Ishikawa (cell line): ENCODE measurements at regions not wholly inside any gene's neighbourhood (a gene's known extent, or its start where the extent isn't known, plus 50 kb on each side); places are given as distances from the start of the nearest gene placed in this dataset.

ENCODE experiments used
- CEBPB ChIP-seq: IDR thresholded peaks from 2 replicates; pipeline ENCODE4 v1.6.1; 2012
- CREB1 ChIP-seq: IDR thresholded peaks from 2 replicates; pipeline ENCODE4 v1.6.1; 2012; ENCODE audit warnings: low read depth
- EGR1 ChIP-seq: IDR thresholded peaks from 2 replicates; pipeline ENCODE4 v1.6.1; 2012
- EP300 ChIP-seq: IDR thresholded peaks from 2 replicates; pipeline ENCODE4 v1.6.1; 2012; ENCODE audit warnings: borderline replicate concordance
- FOXM1 ChIP-seq: IDR thresholded peaks from 2 replicates; pipeline ENCODE4 v1.6.1; 2012; ENCODE audit warnings: low read depth, borderline replicate concordance
- NFIC ChIP-seq: IDR thresholded peaks from 2 replicates; pipeline ENCODE4 v1.6.1; 2012
- RAD21 ChIP-seq: IDR thresholded peaks from 2 replicates; pipeline ENCODE4 v1.6.1; 2012; ENCODE audit warnings: low read depth
- TAF1 ChIP-seq: IDR thresholded peaks from 2 replicates; pipeline ENCODE4 v1.6.1; 2012; ENCODE audit warnings: low read depth, mild to moderate bottlenecking
- TCF12 ChIP-seq: IDR thresholded peaks from 2 replicates; pipeline ENCODE4 v1.6.1; 2012; ENCODE audit warnings: low read depth
- TEAD4 ChIP-seq: IDR thresholded peaks from 2 replicates; pipeline ENCODE4 v1.6.1; 2012
- USF1 ChIP-seq: IDR thresholded peaks from 2 replicates; pipeline ENCODE4 v1.6.1; 2012
- YY1 ChIP-seq: IDR thresholded peaks from 2 replicates; pipeline ENCODE4 v1.6.1; 2012; ENCODE audit warnings: low read depth
- ZBTB7A ChIP-seq: IDR thresholded peaks from 2 replicates; pipeline ENCODE4 v1.6.1; 2012; ENCODE audit warnings: low read depth
- TF ChIP-seq, protein P1 (sequence below): IDR thresholded peaks from 2 replicates; pipeline ENCODE4 v1.6.1; 2012; ENCODE audit warnings: low read depth, mild to moderate bottlenecking
- TF ChIP-seq, protein P2 (sequence below): IDR thresholded peaks from 2 replicates; pipeline ENCODE4 v1.6.1; 2012

GRCh38 chr3:124557433-124558232, 172.6 kb upstream of the UMPS start:
- TF ChIP-seq ZBTB7A (no peak), RAD21 (no peak), USF1 (no peak), CREB1 (no peak), NFIC (peak; percentile 95), EP300 (0 out of 2 replicates have a peak, but pooled peaks have one; percentile 55), CEBPB (no peak), TAF1 (no peak), FOXM1 (no peak), TCF12 (peak; percentile 74), YY1 (no peak), EGR1 (no peak), TEAD4 (peak; percentile 84)
- TF ChIP-seq, protein P1, sequence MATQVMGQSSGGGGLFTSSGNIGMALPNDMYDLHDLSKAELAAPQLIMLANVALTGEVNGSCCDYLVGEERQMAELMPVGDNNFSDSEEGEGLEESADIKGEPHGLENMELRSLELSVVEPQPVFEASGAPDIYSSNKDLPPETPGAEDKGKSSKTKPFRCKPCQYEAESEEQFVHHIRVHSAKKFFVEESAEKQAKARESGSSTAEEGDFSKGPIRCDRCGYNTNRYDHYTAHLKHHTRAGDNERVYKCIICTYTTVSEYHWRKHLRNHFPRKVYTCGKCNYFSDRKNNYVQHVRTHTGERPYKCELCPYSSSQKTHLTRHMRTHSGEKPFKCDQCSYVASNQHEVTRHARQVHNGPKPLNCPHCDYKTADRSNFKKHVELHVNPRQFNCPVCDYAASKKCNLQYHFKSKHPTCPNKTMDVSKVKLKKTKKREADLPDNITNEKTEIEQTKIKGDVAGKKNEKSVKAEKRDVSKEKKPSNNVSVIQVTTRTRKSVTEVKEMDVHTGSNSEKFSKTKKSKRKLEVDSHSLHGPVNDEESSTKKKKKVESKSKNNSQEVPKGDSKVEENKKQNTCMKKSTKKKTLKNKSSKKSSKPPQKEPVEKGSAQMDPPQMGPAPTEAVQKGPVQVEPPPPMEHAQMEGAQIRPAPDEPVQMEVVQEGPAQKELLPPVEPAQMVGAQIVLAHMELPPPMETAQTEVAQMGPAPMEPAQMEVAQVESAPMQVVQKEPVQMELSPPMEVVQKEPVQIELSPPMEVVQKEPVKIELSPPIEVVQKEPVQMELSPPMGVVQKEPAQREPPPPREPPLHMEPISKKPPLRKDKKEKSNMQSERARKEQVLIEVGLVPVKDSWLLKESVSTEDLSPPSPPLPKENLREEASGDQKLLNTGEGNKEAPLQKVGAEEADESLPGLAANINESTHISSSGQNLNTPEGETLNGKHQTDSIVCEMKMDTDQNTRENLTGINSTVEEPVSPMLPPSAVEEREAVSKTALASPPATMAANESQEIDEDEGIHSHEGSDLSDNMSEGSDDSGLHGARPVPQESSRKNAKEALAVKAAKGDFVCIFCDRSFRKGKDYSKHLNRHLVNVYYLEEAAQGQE, result no peak
- TF ChIP-seq, protein P2, sequence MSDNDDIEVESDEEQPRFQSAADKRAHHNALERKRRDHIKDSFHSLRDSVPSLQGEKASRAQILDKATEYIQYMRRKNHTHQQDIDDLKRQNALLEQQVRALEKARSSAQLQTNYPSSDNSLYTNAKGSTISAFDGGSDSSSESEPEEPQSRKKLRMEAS, result no peak

DNA sequence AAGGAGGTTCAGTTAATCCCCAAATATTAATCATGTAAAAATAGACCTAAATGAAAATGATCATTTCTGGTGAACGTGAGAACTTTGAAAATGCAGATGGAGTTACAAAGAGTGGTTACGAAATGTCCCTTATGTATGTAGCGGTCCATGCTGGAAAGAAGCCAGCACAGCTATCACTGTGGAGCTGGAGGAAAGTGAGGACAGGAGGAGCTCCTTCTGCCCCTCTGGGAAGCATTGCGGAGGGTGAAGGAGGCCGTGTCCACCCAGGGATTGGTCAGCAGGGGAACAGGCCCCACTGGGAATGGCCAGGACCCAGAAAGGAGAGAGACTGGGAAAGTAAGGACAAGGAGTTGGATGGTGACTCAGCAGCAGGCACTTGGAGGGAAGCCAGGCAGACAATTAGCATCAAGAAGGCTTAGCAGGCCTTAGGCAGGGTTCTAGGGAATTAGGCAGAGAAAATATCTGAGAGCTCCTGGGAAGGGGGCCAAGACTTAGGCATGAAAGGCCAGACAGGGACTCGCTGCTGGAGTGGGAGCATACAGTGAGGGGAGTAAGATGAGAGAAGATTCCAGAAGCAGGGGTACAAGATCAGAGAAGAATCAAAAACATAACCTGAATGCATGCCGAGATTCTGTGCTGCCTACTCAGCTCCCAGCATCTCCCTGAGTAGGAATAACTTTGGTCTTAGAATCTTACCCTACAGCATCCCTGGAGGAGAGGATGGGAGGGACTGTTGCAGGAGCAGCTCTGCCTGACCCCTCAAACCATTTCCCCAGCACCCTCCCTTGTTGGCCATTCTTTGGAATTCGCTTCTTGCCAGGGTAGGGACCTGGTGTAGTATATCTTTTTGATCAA, 171.0 kb upstream of the UMPS start:
- TF ChIP-seq TEAD4 (peak; percentile 80), ZBTB7A (no peak; the same call in 1 of the 2 replicates), FOXM1 (no peak), TCF12 (peak; percentile 88), YY1 (peak; percentile 26; the same call in 1 of the 2 replicates), USF1 (0 out of 2 replicates have a peak, but pooled peaks have one; percentile 8), CEBPB (peak; percentile 74; the same call in 1 of the 2 replicates), EP300 (peak; percentile 84), NFIC (peak; percentile 97)
- TF ChIP-seq, protein P2, result peak; percentile 54

DNA sequence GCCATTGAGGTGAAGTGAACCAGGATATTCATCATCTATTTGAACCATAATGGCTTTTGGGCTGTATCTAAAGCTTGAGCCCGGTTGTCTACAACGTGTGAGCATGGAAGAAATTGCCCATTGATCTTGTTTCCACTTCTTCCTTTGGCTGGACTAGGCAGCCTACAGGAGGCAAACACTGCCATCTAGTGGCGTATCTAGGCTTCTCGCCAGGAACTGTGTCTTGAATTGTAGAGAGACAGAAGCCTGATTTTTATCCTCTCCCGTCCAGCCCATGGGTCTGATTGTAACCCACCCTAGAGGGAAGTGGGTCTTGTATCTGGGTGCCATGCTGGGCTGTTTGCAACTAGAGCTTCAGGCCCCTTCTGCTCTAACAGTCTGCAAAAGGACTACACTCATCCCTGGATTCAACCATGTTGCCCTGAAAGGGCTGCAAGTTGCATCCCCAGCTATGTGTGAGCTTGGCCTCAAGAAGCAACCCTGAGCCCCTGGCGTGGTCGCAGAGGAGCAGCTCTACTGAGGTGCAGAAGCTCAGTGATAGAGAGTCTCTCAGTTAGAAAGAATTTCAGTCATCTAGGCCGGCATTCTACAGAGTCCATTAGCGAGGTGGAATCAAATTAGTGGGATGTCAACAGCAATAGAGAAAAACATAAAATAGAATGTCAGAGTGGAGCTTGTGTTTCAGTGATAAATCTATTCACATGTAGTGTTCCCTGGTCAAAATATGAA, 170.2 kb upstream of the UMPS start:
- no peak for TF ChIP-seq FOXM1
- no peak for TF ChIP-seq YY1
- TF ChIP-seq, protein P2, result no peak
- TF ChIP-seq NFIC, result no peak
- no peak for TF ChIP-seq EP300
- peak; percentile 88 for TF ChIP-seq RAD21

DNA sequence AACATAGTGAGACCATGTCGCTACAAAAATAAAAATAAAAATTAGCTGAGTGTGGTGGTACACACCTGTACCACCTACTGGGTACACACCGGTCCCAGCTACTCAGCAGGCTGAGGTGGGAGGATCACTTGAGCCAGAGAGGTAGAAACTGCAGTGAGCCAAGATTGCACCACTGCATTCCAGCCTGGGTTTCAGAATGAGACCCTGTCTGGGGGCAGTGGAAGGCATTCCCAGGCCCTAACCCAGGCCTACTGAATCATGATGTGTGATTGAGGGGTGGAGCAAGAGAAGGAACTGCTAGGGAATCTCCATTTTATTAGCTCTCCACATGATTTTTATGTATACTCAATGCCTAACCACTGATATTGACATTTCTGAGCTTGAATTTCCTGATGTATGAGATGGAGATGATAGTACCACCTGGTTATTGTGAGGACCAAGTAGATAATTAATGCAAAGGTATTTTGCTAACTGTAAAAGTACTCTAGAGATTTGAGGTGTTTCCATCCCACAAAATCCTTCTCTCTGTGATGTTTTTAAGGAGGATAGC, 169.5 kb upstream of the UMPS start:
- TF ChIP-seq FOXM1 (no peak), NFIC (no peak), EGR1 (no peak), RAD21 (no peak)
- TF ChIP-seq, protein P1, result no peak
- TF ChIP-seq, protein P2, result no peak
